H1 (cell line): ENCODE measurements at regions not wholly inside any gene's neighbourhood (a gene's known extent, or its start where the extent isn't known, plus 50 kb on each side); places are given as distances from the start of the nearest gene placed in this dataset.

Source experiments
- EGR1 ChIP-seq: IDR thresholded peaks from 2 replicates; pipeline ENCODE4 v1.6.1; 2011; ENCODE audit warnings: low read depth, low read length, borderline replicate concordance
- SIN3A ChIP-seq, 2 experiments: IDR thresholded peaks in 1 of 2; conservative IDR thresholded peaks in 1 of 2; 2 replicates each; pipeline ENCODE4 v1.6.1; 2011 to 2012; ENCODE audit warnings: low read length in 2 of 2, improper control_type of control experiment in 1 of 2, low read depth in 1 of 2, mild to moderate bottlenecking in 1 of 2

DNA sequence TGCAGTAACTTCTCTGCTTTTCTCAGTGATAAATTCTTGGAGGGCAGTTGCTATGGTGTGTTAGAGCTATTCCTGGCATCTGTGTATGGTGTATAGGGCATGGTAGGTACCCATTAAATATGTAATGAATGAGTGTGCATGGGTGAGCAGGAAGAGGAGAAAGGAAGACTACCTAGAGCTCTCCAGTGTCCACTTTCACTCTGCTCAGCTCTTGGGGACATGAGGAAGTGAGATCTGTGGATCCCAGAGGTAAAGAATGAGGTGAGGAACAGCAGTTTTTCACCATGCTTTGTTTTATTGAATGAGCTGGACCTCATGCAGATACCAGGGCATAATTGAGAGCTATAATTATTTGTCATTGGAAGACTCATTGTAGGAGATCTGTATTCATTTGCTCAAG, 444.8 kb upstream of the RGS6 start (continued):
- TF ChIP-seq SIN3A (conservative IDR thresholded peaks at IDR 0.05 in 1 of 2, IDR thresholded peaks at IDR 0.05 in 1 of 2; ENCODE audit: low read depth in 1 of 2, low read length in 2 of 2) (no peak), EGR1 (no peak)
- TF ChIP-seq, all 59 proteins: peak for 0
